RWPE1 (cell line): ENCODE measurements at regions not wholly inside any gene's neighbourhood (a gene's known extent, or its start where the extent isn't known, plus 50 kb on each side); places are given as distances from the start of the nearest gene placed in this dataset.
A peak's percentile ranks its signal among the peaks of the same experiment; 100 is the strongest.

ENCODE experiments used
- CTCF ChIA-PET: fragments of 350-600 bp; sonication (Branson Sonifier 250); formaldehyde crosslinking; extraction: SDS; loops from one replicate; lab custom pipeline; 2021; lab: Yijun Ruan, JAX
- POLR2A ChIA-PET: fragments of 400-600 bp; formaldehyde crosslinking; extraction: SDS; loops from one replicate; lab custom pipeline; 2020; ENCODE audit warnings: antibody characterized with exemption; ENCODE audit not compliant: low non-redundant PET; lab: Yijun Ruan, JAX
- DNase-seq: peaks from one replicate; pipeline ENCODE4 v3.0.0; 2012; ENCODE audit warnings: low spot score
- H3K27ac ChIP-seq: fragments of 450-650 bp; 2 replicates; pipeline ENCODE4 v1.5.1; 2017
- TF ChIP-seq, protein P1 (sequence below): fragments of 450-650 bp; conservative IDR thresholded peaks from 2 replicates; pipeline ENCODE4 v1.5.1; 2017; ENCODE audit warnings: low read depth, mild to moderate bottlenecking

DNA sequence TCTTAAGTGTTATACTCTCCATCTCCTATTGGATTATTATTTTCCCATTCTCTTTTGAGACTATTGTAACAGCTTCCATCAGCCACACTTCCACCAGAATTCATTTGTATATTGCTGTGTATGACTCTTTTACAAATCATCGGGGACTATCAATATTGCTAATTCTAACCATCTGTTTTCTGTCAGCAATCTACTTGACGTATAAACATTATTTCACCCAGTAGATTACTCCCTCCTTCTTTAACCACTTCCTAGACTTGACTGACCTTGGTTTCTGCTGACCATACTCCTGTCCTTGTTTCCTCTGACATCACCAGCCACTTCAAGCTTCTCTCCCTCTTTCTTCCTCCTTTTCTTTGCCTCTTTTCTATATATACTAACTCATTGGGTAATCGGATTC lies 402.9 kb downstream of the PCDH18 start:
- CTCF ChIA-PET, result no interaction called here
- POLR2A ChIA-PET, result no interaction called here
- DNase-seq, result no peak
- TF ChIP-seq, protein P1, sequence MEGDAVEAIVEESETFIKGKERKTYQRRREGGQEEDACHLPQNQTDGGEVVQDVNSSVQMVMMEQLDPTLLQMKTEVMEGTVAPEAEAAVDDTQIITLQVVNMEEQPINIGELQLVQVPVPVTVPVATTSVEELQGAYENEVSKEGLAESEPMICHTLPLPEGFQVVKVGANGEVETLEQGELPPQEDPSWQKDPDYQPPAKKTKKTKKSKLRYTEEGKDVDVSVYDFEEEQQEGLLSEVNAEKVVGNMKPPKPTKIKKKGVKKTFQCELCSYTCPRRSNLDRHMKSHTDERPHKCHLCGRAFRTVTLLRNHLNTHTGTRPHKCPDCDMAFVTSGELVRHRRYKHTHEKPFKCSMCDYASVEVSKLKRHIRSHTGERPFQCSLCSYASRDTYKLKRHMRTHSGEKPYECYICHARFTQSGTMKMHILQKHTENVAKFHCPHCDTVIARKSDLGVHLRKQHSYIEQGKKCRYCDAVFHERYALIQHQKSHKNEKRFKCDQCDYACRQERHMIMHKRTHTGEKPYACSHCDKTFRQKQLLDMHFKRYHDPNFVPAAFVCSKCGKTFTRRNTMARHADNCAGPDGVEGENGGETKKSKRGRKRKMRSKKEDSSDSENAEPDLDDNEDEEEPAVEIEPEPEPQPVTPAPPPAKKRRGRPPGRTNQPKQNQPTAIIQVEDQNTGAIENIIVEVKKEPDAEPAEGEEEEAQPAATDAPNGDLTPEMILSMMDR, result no peak
- H3K27ac ChIP-seq, result no peak overlapping the region

DNA sequence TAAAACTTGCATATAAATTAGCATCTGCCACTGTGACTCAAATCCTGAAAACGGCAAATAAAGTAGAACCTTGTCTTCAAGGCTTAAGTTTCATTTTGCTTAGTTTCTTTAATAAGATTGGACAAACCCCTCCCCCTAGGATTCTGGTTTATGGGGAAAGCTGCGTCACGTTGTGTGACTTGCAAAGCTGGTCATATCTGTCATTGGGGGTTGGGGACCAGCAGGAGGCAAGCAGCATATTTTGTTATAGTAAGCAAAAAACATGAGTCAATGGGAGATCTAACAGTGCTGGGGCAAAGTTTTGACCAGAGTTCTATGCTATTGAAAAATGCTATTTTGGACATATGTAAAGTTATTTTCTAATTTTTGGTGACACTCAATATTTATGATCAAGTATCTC lies 407.3 kb downstream of the PCDH18 start:
- ChIA-PET CTCF (interaction anchor here (0.5 to 0.6 kb wide), 2 partner anchors 10 to 68 kb away, joined by 4 read pairs; no protein-coding TSS in a partner anchor), POLR2A (no interaction called here)
- TF ChIP-seq, protein P1, result no peak
- H3K27ac ChIP-seq, result no peak overlapping the region
- DNase-seq, result no peak

DNA sequence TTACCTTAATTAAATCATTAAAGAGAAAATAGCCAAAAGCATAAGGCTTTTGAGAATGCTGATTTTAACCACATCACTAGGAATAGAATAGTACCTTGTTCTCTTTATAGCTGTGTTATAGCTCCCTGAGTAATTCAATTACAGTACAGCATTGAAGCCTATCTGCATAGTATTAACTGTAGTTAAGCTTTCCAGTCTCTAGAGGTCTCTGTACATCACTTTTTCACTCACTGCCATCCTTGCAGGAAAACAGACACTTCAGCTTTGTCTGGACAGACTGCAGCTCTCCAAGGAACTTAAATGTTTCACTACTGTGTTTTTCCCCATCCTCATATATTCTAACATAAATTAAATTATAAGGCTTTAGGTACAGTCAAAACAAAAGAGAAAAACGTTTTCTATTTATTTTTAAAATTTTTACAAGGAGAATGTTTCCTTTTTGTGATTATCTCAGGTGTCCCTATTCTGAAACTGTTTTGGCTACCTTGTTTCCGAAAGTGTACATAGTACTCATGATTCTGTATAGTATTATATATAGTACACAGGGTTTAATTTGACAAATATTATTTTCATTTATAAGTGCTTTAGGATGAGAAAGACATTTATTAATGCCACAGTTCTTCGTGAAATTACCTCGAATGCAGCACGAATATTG lies 407.9 kb downstream of the PCDH18 start:
- TF ChIP-seq, protein P1, result peak; percentile 69
- peak; percentile 15 for DNase-seq
- CTCF ChIA-PET, result interaction anchor here (0.5 to 0.8 kb wide), 5 partner anchors 9 to 966 kb away, joined by 3 to 4 read pairs (median 4); no protein-coding TSS in a partner anchor
- H3K27ac ChIP-seq, result no peak overlapping the region
- POLR2A ChIA-PET, result no interaction called here

DNA sequence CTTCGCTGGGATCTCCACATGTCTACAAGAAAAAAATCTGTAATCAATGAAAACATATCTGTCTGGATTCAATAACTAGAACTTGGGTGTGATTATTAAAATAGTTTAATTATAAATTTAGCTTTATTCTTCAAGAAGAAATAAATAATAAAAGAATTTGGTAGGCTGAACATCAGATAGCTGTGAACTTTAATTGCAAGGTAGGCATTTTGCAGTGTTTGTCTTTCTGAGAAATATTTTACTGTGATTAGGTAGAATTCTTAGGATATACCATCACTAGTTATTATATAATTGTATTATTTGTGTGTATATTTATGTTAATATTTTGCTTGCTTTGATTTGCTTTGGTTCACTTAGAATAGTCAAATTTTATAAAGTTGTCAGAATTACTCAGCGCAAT lies 409.4 kb downstream of the PCDH18 start:
- ChIA-PET POLR2A (no interaction called here), CTCF (no interaction called here)
- DNase-seq, result no peak
- no peak overlapping the region for H3K27ac ChIP-seq
- TF ChIP-seq, protein P1, result no peak

DNA sequence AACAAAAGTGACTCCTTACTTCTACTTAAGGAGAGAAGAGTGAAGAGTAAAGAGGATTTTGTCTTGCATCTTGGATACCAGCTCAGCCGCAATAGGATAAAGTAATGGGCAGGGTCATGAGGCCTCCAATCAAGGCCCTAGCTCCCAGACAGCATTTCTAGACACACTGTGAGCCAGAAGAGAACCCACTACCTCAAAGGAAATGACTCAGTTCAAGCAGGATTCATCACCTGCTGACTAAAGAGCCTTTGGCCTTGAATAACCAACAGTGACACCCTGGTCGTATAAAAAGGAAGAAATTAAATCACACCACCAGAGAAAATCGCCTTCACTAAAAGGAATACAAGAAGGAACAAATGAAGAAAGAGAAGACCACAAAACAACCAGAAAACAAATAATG lies 416.1 kb downstream of the PCDH18 start:
- H3K27ac ChIP-seq, result no peak overlapping the region
- POLR2A ChIA-PET, result no interaction called here
- CTCF ChIA-PET, result interaction anchor here (0.6 to 1.3 kb wide), 2 partner anchors 8 to 320 kb away, joined by 3 to 4 read pairs; no protein-coding TSS in a partner anchor
- no peak for DNase-seq
- TF ChIP-seq, protein P1, result no peak

DNA sequence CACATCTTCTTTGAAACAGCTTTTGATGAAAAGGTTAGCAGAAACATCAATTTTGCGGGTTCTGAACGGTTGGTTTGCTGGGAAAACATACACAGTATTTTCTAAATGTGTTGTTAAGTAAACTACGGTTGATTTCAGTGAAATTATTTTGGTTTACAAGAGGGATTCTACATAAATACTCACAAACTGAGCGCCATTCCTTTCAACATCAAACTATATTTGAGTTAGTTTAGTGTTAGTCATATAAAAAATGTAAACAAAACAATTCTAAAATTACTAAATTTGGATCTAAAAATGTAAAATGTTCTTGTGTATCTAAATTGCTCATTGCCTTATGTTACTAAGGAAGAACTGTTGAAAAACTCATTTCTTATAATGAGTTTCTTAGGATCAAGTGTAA lies 425.6 kb downstream of the PCDH18 start:
- DNase-seq, result no peak
- ChIA-PET POLR2A (no interaction called here), CTCF (no interaction called here)
- TF ChIP-seq, protein P1, result no peak
- H3K27ac ChIP-seq, result no peak overlapping the region
